ENCODE measurements at regions not wholly inside any gene's neighbourhood (a gene's known extent, or its start where the extent isn't known, plus 50 kb on each side); places are given as distances from the start of the nearest gene placed in this dataset.
"Not testable (repeated sequence)": the region's sequence is repeated elsewhere in the genome, so short reads cannot be mapped to it uniquely, and the experiment has no call there.

DNA sequence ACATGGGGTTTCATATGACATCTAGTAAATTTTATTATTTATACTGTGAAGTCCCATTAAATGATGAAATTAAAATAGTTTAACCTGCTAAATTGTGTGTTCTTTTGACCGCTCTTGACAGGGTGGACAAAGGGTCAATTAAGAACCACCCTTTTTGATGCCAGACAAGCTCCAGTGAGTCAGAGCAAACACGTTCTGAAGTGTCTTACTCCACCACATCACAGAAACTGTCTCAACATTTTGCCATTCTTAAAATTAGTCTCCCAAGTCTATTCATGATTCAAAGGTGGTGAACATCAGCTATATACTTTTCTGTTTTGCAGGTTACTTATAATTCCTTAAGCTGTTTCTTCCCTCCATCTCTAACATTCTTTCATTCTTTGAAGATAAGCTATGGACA, 142.1 kb downstream of the SPATA31A6 start:
- not testable (repeated sequence) for TF ChIP-seq POLR2AphosphoS5, EP300 (IDR thresholded peaks at IDR 0.05)
- TF ChIP-seq, protein P1, sequence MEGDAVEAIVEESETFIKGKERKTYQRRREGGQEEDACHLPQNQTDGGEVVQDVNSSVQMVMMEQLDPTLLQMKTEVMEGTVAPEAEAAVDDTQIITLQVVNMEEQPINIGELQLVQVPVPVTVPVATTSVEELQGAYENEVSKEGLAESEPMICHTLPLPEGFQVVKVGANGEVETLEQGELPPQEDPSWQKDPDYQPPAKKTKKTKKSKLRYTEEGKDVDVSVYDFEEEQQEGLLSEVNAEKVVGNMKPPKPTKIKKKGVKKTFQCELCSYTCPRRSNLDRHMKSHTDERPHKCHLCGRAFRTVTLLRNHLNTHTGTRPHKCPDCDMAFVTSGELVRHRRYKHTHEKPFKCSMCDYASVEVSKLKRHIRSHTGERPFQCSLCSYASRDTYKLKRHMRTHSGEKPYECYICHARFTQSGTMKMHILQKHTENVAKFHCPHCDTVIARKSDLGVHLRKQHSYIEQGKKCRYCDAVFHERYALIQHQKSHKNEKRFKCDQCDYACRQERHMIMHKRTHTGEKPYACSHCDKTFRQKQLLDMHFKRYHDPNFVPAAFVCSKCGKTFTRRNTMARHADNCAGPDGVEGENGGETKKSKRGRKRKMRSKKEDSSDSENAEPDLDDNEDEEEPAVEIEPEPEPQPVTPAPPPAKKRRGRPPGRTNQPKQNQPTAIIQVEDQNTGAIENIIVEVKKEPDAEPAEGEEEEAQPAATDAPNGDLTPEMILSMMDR (IDR thresholded peaks at IDR 0.05): not testable (repeated sequence)

Measured in sigmoid colon (tissue), 4 donors.